ENCODE measurements at regions not wholly inside any gene's neighbourhood (a gene's known extent, or its start where the extent isn't known, plus 50 kb on each side); places are given as distances from the start of the nearest gene placed in this dataset.

DNA sequence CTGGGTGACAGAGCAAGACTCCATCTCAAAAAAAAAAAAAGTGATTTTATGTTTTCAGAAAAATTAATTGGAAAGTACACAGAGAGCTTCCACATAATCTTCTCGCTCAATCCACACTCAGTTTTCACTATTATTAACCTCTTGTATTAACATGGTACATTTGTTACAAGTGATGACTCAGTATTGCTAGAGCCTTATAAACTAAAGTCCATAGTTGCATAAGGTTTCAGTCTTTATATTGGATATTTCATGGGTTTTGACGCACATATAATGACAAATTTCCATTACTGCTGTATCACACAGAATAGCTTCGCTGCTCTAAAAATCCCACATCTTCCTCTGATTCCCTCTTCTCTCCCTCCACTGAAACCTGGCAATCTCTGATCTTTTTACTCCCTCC lies 603.5 kb downstream of the XIRP2 start:
- Mint-ChIP-seq H3K4me1 (peaks cover 43% of the 10 kb centered on the region), H3K4me3 (no peak overlapping the region), H3K36me3 (ENCODE audit: low read depth) (peaks cover 5% of the 10 kb centered on the region), H3K9me3 (no peaks in the 10 kb centered on the region), H3K27me3 (ENCODE audit: low read depth) (no peaks in the 10 kb centered on the region), H3K27ac (peak overlapping the region in 2 of 3 experiments; percentile 37 to 67)
- TF ChIP-seq, protein P1, sequence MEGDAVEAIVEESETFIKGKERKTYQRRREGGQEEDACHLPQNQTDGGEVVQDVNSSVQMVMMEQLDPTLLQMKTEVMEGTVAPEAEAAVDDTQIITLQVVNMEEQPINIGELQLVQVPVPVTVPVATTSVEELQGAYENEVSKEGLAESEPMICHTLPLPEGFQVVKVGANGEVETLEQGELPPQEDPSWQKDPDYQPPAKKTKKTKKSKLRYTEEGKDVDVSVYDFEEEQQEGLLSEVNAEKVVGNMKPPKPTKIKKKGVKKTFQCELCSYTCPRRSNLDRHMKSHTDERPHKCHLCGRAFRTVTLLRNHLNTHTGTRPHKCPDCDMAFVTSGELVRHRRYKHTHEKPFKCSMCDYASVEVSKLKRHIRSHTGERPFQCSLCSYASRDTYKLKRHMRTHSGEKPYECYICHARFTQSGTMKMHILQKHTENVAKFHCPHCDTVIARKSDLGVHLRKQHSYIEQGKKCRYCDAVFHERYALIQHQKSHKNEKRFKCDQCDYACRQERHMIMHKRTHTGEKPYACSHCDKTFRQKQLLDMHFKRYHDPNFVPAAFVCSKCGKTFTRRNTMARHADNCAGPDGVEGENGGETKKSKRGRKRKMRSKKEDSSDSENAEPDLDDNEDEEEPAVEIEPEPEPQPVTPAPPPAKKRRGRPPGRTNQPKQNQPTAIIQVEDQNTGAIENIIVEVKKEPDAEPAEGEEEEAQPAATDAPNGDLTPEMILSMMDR (IDR thresholded peaks at IDR 0.05; ENCODE audit: unreplicated experiment in 3 of 3): no peak

GRCh38 chr2:167490455-167490854 lies 602.2 kb downstream of the XIRP2 start:
- no peak overlapping the region for H3K4me3 Mint-ChIP-seq
- H3K9me3 Mint-ChIP-seq: no peaks in the 10 kb centered on the region
- no peaks in the 10 kb centered on the region for H3K27me3 Mint-ChIP-seq (ENCODE audit: low read depth)
- H3K36me3 Mint-ChIP-seq (ENCODE audit: low read depth): peaks cover 5% of the 10 kb centered on the region
- peaks cover 52% of the 10 kb centered on the region for H3K4me1 Mint-ChIP-seq
- TF ChIP-seq, protein P1 (IDR thresholded peaks at IDR 0.05; ENCODE audit: unreplicated experiment in 3 of 3): no peak
- H3K27ac Mint-ChIP-seq: no peak overlapping the region

DNA sequence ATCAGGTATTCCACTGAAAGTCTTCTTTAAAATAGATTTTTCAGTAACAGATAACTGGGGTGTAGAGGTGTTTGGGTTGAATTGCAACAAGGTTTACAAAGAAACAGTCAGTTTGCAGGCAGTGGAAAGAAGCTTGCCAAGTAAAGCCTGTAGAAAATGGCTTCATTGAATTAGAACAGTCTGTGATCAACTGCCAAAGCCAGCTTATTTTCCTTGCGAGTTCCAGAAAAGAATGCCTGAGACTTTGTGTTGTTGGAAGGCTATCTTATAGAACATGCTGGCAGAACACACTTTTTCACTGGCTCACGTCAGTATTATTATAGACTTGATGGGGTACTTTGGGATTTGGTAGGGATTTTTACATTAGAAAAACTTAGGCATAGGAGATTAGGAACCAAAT lies 601.0 kb downstream of the XIRP2 start:
- Mint-ChIP-seq H3K4me1 (peaks cover 60% of the 10 kb centered on the region), H3K27me3 (ENCODE audit: low read depth) (no peaks in the 10 kb centered on the region), H3K4me3 (no peak overlapping the region), H3K27ac (peak overlapping the region; percentile 48 to 74 (median 63)), H3K36me3 (ENCODE audit: low read depth) (peaks cover 5% of the 10 kb centered on the region), H3K9me3 (no peaks in the 10 kb centered on the region)
- TF ChIP-seq, protein P1 (IDR thresholded peaks at IDR 0.05; ENCODE audit: unreplicated experiment in 3 of 3): no peak

- H3K36me3 Mint-ChIP-seq (ENCODE audit: low read depth): peaks cover 5% of the 10 kb centered on the region
- peak overlapping the region; percentile 53 to 75 (median 63) for H3K27ac Mint-ChIP-seq
- H3K9me3 Mint-ChIP-seq: no peaks in the 10 kb centered on the region
- no peak overlapping the region for H3K4me3 Mint-ChIP-seq
- H3K4me1 Mint-ChIP-seq: peaks cover 63% of the 10 kb centered on the region
- TF ChIP-seq, protein P1 (IDR thresholded peaks at IDR 0.05; ENCODE audit: unreplicated experiment in 3 of 3): no peak
- no peaks in the 10 kb centered on the region for H3K27me3 Mint-ChIP-seq (ENCODE audit: low read depth)
Observed at GRCh38 chr2:167487728-167488127, 599.4 kb downstream of the XIRP2 start.

DNA sequence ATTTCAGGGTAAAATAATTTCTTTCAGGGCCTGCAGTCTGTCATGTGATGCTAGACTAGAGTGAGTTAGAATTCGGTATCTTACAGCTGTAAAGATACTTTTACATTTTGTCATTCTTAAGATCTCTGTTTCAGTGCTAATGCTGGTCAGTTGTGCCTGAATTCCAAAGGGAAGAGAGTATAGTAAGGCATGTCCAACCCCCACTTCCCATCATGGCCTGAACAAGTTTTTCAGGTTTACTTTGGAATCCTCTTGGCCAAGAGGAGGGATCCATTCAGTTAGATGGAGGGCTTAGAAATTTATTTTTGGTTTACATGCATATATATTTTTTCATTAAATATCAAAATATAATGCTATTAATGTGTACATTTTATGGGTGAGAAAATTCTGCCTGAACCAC lies 596.6 kb downstream of the XIRP2 start:
- H3K27ac Mint-ChIP-seq: peak overlapping the region in 2 of 3 experiments; percentile 41 to 62
- H3K9me3 Mint-ChIP-seq: no peaks in the 10 kb centered on the region
- no peaks in the 10 kb centered on the region for H3K27me3 Mint-ChIP-seq (ENCODE audit: low read depth)
- H3K4me3 Mint-ChIP-seq: no peak overlapping the region
- H3K36me3 Mint-ChIP-seq (ENCODE audit: low read depth): no peaks in the 10 kb centered on the region
- H3K4me1 Mint-ChIP-seq: peaks cover 73% of the 10 kb centered on the region
- TF ChIP-seq, protein P1 (IDR thresholded peaks at IDR 0.05; ENCODE audit: unreplicated experiment in 3 of 3): no peak

- Mint-ChIP-seq H3K9me3 (no peaks in the 10 kb centered on the region), H3K36me3 (ENCODE audit: low read depth) (no peaks in the 10 kb centered on the region), H3K27ac (peak overlapping the region; percentile 33 to 74 (median 37)), H3K4me3 (no peak overlapping the region), H3K4me1 (peaks cover 58% of the 10 kb centered on the region), H3K27me3 (ENCODE audit: low read depth) (no peaks in the 10 kb centered on the region)
- TF ChIP-seq, protein P1 (IDR thresholded peaks at IDR 0.05; ENCODE audit: unreplicated experiment in 3 of 3): no peak
Observed at GRCh38 chr2:167480986-167481309, 592.7 kb downstream of the XIRP2 start.
